ENCODE measurements at regions not wholly inside any gene's neighbourhood (a gene's known extent, or its start where the extent isn't known, plus 50 kb on each side); places are given as distances from the start of the nearest gene placed in this dataset.
A peak's percentile ranks its signal among the peaks of the same experiment; 100 is the strongest.

DNA sequence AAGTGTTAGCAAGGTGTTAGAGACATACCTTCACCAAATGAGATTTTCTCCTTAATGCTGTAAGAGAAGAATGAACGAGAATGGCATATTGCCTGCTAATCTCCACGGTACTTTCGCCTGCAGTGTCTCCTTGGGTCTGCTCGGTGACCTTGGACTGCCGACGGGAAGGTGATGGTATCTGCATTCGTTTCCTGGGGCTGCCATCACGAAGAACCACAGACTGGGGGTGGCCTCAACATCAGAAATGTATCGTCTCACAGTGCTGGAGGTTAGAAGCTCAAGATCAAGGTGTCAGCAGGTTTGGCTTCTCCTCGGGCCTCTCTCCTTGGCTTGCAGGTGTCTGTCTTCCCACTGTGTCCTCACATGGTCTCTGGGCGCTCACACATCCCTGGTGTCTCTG lies 86.3 kb upstream of the TNRC6C start:
- no peak for DNase-seq

- no peak for DNase-seq
Measured at GRCh38 chr17:77872714-77873499, 85.6 kb upstream of the TNRC6C start.

- DNase-seq, result no peak
Measured at GRCh38 chr17:77873500-77874302, 84.8 kb upstream of the TNRC6C start.

GRCh38 chr17:77874303-77875050 lies 84.0 kb upstream of the TNRC6C start:
- no peak for DNase-seq

- DNase-seq, result no peak
Measured at GRCh38 chr17:77875051-77875780, 83.3 kb upstream of the TNRC6C start.

DNA sequence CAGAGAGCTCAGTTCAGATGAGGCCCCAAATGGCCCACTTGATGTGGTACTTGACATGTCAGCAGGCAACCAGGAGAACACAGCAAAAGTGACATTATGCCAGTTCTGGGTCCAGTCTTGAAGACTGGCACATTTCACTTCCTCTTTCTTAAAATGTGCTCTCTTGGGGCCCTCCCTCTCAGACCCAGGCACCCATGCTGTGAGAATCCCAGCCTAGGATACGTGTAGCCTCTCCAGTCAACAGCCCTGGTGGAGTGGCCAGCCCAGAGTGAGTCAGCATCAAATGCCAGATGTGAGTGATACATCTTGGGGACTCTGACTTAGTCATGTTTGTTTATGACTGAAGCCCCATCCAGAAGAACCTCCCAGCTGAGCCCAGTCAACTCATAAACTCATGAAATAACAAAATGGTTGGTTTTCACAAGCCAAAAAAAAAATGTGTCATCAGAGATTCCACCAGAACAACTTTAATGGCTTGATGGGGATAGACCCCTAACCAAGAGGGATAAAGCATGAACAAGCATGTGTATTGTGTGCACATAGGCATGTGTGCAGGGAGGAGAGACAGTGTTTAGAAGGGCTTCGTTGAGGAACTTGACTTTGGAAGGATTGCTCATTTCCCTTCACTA lies 82.5 kb upstream of the TNRC6C start:
- peak; percentile 72 for DNase-seq

- DNase-seq, result no peak
Measured at GRCh38 chr17:77877036-77877435, 81.5 kb upstream of the TNRC6C start.

GRCh38 chr17:77877646-77878355 lies 80.7 kb upstream of the TNRC6C start:
- DNase-seq, result no peak

DNA sequence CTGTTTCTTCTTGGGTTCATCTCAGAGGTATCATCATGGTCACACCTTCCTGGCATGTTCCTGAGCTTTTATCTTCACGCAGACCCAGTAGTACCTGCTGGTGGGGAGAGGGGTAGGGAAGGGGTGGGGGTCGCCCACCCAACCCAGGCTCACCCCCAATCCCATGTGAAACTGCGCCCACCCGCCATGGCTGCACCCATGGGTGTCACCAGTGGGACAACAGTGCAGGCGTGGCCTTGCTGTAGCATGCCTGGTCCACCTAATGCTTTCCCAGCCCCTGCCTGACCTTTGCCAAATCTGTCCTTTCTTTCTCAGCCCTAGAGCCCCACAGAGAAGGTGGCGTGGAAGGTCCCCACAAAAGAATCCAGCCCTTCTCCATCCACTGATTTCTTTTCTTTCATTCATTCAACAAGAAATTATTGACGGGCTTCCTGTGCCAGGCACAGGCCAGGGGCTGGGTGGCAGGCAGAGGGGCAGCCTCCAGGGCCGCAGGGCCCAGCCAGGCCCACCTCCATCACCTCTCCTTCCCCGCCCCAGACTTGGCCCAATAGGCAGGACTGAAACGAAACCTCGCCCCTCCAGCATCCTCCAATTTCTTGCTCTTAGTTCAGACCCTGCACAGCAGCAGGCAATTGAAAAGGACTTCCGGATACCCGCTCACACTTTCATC lies 79.1 kb upstream of the TNRC6C start:
- no peak for DNase-seq

GRCh38 chr17:77879896-77880280 lies 78.6 kb upstream of the TNRC6C start:
- DNase-seq, result no peak

- no peak for DNase-seq
Measured at GRCh38 chr17:77880711-77881450, 77.6 kb upstream of the TNRC6C start.

DNA sequence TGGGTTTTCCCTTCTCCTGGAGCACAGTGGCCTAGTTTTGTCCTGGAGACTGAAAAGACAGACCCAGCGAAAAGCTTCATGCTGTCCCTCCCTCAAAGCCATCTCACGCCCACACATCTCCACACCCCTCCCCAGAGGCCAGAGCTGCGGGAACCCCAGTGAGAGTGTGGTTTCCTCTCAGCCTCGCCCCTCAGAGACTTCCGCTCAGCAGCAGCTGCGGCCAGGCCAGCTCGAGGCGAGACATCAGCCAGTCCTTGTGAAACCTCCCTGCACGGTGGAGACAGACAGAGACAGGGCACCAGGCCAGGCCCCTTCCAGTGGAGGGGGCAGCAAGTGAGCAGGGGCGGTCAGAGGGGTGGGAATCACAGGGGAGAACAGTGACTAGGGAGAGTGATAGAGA lies 77.0 kb upstream of the TNRC6C start:
- no peak for DNase-seq

GRCh38 chr17:77882040-77882439 lies 76.5 kb upstream of the TNRC6C start:
- DNase-seq, result no peak

GRCh38 chr17:77882481-77883212 lies 75.9 kb upstream of the TNRC6C start:
- no peak for DNase-seq

GRCh38 chr17:77883213-77883650 lies 75.3 kb upstream of the TNRC6C start:
- DNase-seq, result no peak

- DNase-seq, result no peak
Measured at GRCh38 chr17:77884019-77884418, 74.5 kb upstream of the TNRC6C start.

DNA sequence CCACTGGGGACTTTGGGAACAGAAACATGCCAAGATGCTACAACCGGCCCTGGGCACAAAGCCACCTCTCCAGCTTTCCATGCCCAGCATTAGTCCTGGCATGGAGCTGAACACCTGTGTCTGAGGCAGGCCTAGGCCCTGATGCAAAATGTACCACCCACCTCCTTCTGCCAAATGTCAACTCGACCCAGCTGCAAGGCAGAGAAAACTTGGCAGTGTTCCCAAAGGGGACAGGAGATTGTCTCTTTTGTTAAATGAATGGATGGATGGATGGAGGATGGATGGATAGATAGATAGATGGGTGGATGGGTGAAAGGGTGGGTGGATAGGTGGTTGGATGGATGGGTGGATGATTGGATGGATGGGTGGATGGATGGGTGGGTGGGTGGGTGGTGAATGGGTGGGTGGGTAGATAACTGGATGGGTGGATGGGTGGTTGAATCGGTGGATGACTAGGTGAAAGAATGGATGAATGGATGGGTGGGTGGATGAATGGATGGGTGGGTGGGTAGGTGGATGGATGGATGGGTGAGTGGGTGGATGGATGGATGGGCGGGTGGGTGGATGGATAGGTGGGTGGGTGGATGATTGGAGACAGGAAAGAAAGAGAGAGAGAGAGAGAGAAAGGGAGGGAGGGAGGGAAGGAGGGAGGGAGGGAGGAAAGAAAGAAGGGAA lies 73.4 kb upstream of the TNRC6C start:
- DNase-seq, result no peak

DNA sequence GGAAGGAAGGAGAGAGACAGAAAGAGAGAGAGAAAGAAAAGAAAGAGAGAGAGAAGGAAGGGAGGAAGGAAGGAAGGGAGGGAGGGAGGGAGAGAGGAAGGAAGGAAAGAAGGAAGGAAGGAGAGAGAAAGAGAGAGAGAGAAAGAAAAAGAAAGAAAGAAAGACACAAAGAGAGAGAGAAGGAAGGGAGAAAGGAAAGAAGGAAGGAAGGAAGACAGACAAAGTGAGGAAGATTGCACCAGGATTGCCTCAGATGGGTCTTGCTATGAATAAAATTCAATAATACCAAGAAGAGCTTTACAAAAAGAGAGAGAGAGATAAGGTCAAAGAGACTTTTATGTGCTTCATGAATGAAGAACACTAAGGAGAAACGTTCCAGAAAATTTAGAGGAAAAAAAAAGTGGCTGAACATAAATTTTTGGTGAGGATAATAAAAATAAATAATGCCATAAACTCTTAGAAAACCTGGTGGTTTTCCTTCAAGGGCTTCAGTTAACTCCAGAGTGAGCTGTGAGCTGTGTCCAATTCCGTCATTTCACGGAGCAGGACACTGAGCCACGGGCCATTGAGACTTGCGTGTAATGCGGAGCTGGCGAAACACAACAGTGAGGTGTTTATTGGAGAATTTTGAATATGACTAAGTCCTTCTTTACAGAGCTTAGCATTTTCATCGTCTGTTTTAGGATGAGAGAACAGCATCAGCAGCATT lies 72.7 kb upstream of the TNRC6C start:
- no peak for DNase-seq

Data from 8988T (cell line).